ENCODE measurements at regions not wholly inside any gene's neighbourhood (a gene's known extent, or its start where the extent isn't known, plus 50 kb on each side); places are given as distances from the start of the nearest gene placed in this dataset.
"Not testable (repeated sequence)": the region's sequence is repeated elsewhere in the genome, so short reads cannot be mapped to it uniquely, and the experiment has no call there.

GRCh38 chr5:168142402-168142801 lies 149.0 kb upstream of the WWC1 start (continued):
- TF ChIP-seq, protein P1, sequence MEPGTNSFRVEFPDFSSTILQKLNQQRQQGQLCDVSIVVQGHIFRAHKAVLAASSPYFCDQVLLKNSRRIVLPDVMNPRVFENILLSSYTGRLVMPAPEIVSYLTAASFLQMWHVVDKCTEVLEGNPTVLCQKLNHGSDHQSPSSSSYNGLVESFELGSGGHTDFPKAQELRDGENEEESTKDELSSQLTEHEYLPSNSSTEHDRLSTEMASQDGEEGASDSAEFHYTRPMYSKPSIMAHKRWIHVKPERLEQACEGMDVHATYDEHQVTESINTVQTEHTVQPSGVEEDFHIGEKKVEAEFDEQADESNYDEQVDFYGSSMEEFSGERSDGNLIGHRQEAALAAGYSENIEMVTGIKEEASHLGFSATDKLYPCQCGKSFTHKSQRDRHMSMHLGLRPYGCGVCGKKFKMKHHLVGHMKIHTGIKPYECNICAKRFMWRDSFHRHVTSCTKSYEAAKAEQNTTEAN (CRISPR knock-in tag; IDR thresholded peaks at IDR 0.05) = no peak
- no peak for TF ChIP-seq CREB1 (CRISPR knock-in tag; IDR thresholded peaks at IDR 0.05)
- no peak for TF ChIP-seq RELA (CRISPR knock-in tag; IDR thresholded peaks at IDR 0.05; ENCODE audit: borderline replicate concordance)

GRCh38 chr5:168143521-168143920 lies 147.9 kb upstream of the WWC1 start:
- H3K27ac Mint-ChIP-seq; POLR2A ChIA-PET; H3K9me3 Mint-ChIP-seq; CTCF ChIA-PET; H3K36me3 Mint-ChIP-seq; H3K4me3 Mint-ChIP-seq; H3K27me3 Mint-ChIP-seq (ENCODE audit: low read depth); ATAC-seq; DNase-seq (ENCODE audit: low spot score): not testable (repeated sequence)
- peaks cover 18% of the 10 kb centered on the region for H3K4me1 Mint-ChIP-seq

GRCh38 chr5:168147106-168147505 lies 144.3 kb upstream of the WWC1 start:
- ChIA-PET POLR2A (no interaction called here), CTCF (no interaction called here)
- H3K27me3 Mint-ChIP-seq (ENCODE audit: low read depth) = no peaks in the 10 kb centered on the region; the same call in 1 of the 2 replicates
- H3K4me3 Mint-ChIP-seq = no peak overlapping the region
- DNase-seq (ENCODE audit: low spot score) = no peak
- no peak overlapping the region for H3K27ac Mint-ChIP-seq
- peaks cover 11% of the 10 kb centered on the region for H3K4me1 Mint-ChIP-seq
- no peaks in the 10 kb centered on the region for H3K9me3 Mint-ChIP-seq
- ATAC-seq = no peak
- H3K36me3 Mint-ChIP-seq = no peaks in the 10 kb centered on the region
- no peak for TF ChIP-seq FOXP4 (CRISPR knock-in tag; IDR thresholded peaks at IDR 0.05)
- TF ChIP-seq ZNF671 (CRISPR knock-in tag; IDR thresholded peaks at IDR 0.05) = no peak
- TF ChIP-seq CDX4 (CRISPR knock-in tag; IDR thresholded peaks at IDR 0.05; ENCODE audit: borderline replicate concordance) = no peak
- no peak for TF ChIP-seq ZNF532 (CRISPR knock-in tag; IDR thresholded peaks at IDR 0.05; ENCODE audit: borderline replicate concordance)
- TF ChIP-seq RORB (CRISPR knock-in tag; IDR thresholded peaks at IDR 0.05) = no peak
- no peak for TF ChIP-seq GTF2I (CRISPR knock-in tag; conservative IDR thresholded peaks at IDR 0.05)
- TF ChIP-seq HMGA2 (CRISPR knock-in tag; IDR thresholded peaks at IDR 0.05) = no peak
- no peak for TF ChIP-seq MAX (CRISPR knock-in tag; IDR thresholded peaks at IDR 0.05)
- no peak for TF ChIP-seq GABPB1 (CRISPR knock-in tag; IDR thresholded peaks at IDR 0.05)
- TF ChIP-seq, protein P1 (CRISPR knock-in tag; IDR thresholded peaks at IDR 0.05) = no peak
- no peak for TF ChIP-seq EMX1 (CRISPR knock-in tag; IDR thresholded peaks at IDR 0.05)
- no peak for TF ChIP-seq ZNF138 (CRISPR knock-in tag; conservative IDR thresholded peaks at IDR 0.05)
- no peak for TF ChIP-seq AFF4 (CRISPR knock-in tag; IDR thresholded peaks at IDR 0.05; ENCODE audit: borderline replicate concordance)
- no peak for TF ChIP-seq AR (CRISPR knock-in tag; IDR thresholded peaks at IDR 0.05)
- no peak for TF ChIP-seq NR2C2 (CRISPR knock-in tag; IDR thresholded peaks at IDR 0.05)
